Uterus (tissue), 3 donors: ENCODE measurements at regions not wholly inside any gene's neighbourhood (a gene's known extent, or its start where the extent isn't known, plus 50 kb on each side); places are given as distances from the start of the nearest gene placed in this dataset.

Experiments
- DNase-seq, 2 donors: peaks; one replicate each; pipeline ENCODE4 v3.0.0-alpha.2; 2019 to 2020
- H3K27ac ChIP-seq, 2 donors: fragments of 200-600 bp; sonication (generic); 1 replicate in 1 of 2; 2 replicates in 1 of 2; pipeline ENCODE4 v1.5.1; 2016 to 2018
- H3K27me3 ChIP-seq, 2 donors: fragments of 200-600 bp; sonication (generic); one replicate each; pipeline ENCODE4 v1.5.1; 2018 to 2019; ENCODE audit warnings: control low read depth in 1 of 2
- H3K36me3 ChIP-seq, 2 donors: fragments of 200-600 bp; sonication (generic); one replicate each; pipeline ENCODE4 v1.5.1; 2019; ENCODE audit warnings: control low read depth in 1 of 2
- H3K4me1 ChIP-seq, 2 donors: fragments of 200-600 bp; sonication (generic); one replicate each; pipeline ENCODE4 v1.5.1; 2018 to 2019; ENCODE audit warnings: control low read depth in 1 of 2
- H3K4me3 ChIP-seq, 2 donors: fragments of 200-600 bp; sonication (generic); 1 replicate in 1 of 2; 2 replicates in 1 of 2; pipeline ENCODE4 v1.5.1; 2018 to 2019; ENCODE audit warnings: mild to moderate bottlenecking in 1 of 2
- H3K9me3 ChIP-seq, 2 donors: fragments of 200-600 bp; sonication (generic); one replicate each; pipeline ENCODE4 v1.5.1; 2019; ENCODE audit warnings: control low read depth in 1 of 2
- POLR2A ChIP-seq, 2 donors: fragments of 450-650 bp; IDR thresholded peaks; one replicate each; pipeline ENCODE4 v1.6.1; 2016; ENCODE audit warnings: antibody characterized with exemption in 2 of 2, mild to moderate bottlenecking in 1 of 2, moderate library complexity in 1 of 2
- intact Hi-C: fragments of 100-400 bp; cut with DNase I; formaldehyde crosslinking; loops from one replicate; pipeline ENCODE4 v1.15.1; 2023; ENCODE audit warnings: low total_unique reads
- TF ChIP-seq, protein P1 (sequence below), 4 experiments: fragments of 200-600 bp in 2 of 4; fragments of 450-650 bp in 2 of 4; sonication (generic) in 2 of 4; IDR thresholded peaks; one replicate each; pipeline ENCODE4 v1.5.1; 2016 to 2019; ENCODE audit warnings: antibody characterized with exemption in 4 of 4, mild to moderate bottlenecking in 2 of 4, moderate library complexity in 1 of 4
- donor health status: DM: yes; HTN: yes; CAD: no.

- H3K36me3 ChIP-seq: no peaks in the 10 kb centered on the region
Observed at GRCh38 chr2:239559417-239560261, 158.8 kb upstream of the HDAC4 start.

GRCh38 chr2:239558661-239559060 lies 157.8 kb upstream of the HDAC4 start:
- no peaks in the 10 kb centered on the region for H3K36me3 ChIP-seq
- H3K27me3 ChIP-seq: no peaks in the 10 kb centered on the region
- no peaks in the 10 kb centered on the region for H3K4me1 ChIP-seq
- no peak overlapping the region for H3K27ac ChIP-seq
- no peak overlapping the region for H3K4me3 ChIP-seq
- no peaks in the 10 kb centered on the region for H3K9me3 ChIP-seq
- intact Hi-C loops: no loop called here
- no peak for TF ChIP-seq POLR2A (IDR thresholded peaks at IDR 0.05)
- TF ChIP-seq, protein P1, sequence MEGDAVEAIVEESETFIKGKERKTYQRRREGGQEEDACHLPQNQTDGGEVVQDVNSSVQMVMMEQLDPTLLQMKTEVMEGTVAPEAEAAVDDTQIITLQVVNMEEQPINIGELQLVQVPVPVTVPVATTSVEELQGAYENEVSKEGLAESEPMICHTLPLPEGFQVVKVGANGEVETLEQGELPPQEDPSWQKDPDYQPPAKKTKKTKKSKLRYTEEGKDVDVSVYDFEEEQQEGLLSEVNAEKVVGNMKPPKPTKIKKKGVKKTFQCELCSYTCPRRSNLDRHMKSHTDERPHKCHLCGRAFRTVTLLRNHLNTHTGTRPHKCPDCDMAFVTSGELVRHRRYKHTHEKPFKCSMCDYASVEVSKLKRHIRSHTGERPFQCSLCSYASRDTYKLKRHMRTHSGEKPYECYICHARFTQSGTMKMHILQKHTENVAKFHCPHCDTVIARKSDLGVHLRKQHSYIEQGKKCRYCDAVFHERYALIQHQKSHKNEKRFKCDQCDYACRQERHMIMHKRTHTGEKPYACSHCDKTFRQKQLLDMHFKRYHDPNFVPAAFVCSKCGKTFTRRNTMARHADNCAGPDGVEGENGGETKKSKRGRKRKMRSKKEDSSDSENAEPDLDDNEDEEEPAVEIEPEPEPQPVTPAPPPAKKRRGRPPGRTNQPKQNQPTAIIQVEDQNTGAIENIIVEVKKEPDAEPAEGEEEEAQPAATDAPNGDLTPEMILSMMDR (IDR thresholded peaks at IDR 0.05): no peak
- DNase-seq: no peak

More at GRCh38 chr2:239559417-239560261, 158.8 kb upstream of the HDAC4 start:
- Histone ChIP-seq H3K4me1 (no peaks in the 10 kb centered on the region), H3K27ac (no peak overlapping the region), H3K4me3 (no peak overlapping the region), H3K27me3 (no peaks in the 10 kb centered on the region), H3K9me3 (no peaks in the 10 kb centered on the region)
- no peak for TF ChIP-seq POLR2A (IDR thresholded peaks at IDR 0.05)
- TF ChIP-seq, protein P1 (IDR thresholded peaks at IDR 0.05): no peak
- DNase-seq: no peak
- intact Hi-C loops: no loop called here

DNA sequence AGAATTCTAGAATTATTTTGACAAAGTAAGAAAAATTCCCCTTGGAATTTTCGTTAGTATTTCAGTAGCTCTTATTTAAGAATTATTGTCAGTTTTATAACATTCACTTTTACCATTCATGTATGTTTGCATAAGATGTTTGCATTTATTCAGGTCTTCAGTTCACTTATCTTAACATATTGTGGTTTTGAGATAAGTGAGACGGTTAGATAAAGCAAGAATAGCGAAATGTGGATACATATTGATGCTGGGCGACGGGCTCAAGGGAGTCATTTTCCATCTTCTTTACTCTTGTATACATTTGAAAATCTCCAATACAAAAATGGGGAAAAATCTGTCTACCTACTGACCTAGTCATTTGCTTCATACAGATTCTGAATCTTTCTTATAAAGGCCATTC lies 156.7 kb upstream of the HDAC4 start:
- H3K9me3 ChIP-seq: no peaks in the 10 kb centered on the region
- no peak for TF ChIP-seq POLR2A (IDR thresholded peaks at IDR 0.05)
- TF ChIP-seq, protein P1 (IDR thresholded peaks at IDR 0.05): no peak
- H3K4me1 ChIP-seq: no peaks in the 10 kb centered on the region
- H3K27ac ChIP-seq: no peak overlapping the region
- H3K27me3 ChIP-seq: no peaks in the 10 kb centered on the region
- no peak overlapping the region for H3K4me3 ChIP-seq
- intact Hi-C loops: no loop called here
- no peak for DNase-seq
- H3K36me3 ChIP-seq: no peaks in the 10 kb centered on the region

DNA sequence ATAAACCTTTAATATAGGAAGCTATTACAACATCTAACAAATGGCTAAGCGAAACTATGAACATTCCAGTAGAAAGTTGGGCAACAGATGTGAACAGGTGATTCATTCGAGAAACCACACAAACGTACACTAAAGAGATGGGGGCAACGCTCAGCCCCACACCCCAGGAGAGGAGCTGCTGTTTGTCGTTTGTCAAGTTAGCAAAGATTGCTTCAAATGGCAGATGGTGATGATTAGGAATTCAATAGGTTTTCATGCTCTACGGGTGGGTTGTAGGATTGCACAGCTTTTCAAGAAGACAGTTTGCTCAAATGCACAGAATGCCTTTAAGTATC lies 154.7 kb upstream of the HDAC4 start:
- Histone ChIP-seq H3K9me3 (no peaks in the 10 kb centered on the region), H3K27ac (no peak overlapping the region), H3K4me3 (no peak overlapping the region), H3K4me1 (no peaks in the 10 kb centered on the region), H3K36me3 (no peaks in the 10 kb centered on the region), H3K27me3 (no peaks in the 10 kb centered on the region)
- no peak for TF ChIP-seq POLR2A (IDR thresholded peaks at IDR 0.05)
- TF ChIP-seq, protein P1 (IDR thresholded peaks at IDR 0.05): no peak
- intact Hi-C loops: no loop called here
- no peak for DNase-seq

DNA sequence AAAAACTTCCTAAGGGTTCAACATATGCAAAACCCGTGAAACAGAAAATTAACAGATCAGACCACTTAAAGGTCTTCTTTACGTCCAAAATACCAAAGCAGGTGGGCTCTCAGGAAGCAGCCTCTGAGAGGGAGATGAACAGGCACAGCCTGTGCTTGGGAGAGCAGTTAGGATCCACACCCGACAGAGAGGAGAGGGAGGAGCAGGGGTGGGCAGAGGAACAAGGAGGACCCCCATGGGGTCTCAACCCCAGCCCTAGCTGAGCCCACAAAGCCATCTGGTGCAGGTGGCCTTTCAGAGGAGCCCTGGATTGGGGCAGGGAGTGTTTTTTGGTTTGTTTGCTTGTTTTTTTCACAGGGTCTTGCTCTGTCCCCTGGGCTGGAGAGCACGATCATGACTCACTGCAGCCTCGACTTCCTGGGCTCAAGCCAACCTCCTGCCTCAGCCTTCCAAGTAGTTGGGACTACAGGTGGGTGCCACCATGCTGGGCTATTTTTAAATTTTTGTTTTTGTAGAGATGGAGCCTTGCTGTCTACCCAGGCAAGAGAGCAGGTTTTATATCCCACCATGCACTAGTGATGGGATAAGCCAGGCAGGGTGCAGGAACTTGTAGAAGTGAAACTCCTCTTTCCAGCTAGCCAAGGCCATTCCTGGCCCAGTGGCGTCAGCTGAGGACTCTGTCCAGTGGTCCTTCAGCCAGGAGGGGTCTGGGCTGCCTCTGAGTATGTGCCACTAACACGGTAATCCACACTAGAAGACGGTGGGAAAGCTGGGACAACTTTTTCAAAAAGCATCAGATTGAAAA lies 154.1 kb upstream of the HDAC4 start:
- DNase-seq: no peak
- Histone ChIP-seq H3K27ac (no peak overlapping the region), H3K4me1 (no peaks in the 10 kb centered on the region), H3K36me3 (no peaks in the 10 kb centered on the region), H3K4me3 (no peak overlapping the region), H3K9me3 (no peaks in the 10 kb centered on the region), H3K27me3 (no peaks in the 10 kb centered on the region)
- TF ChIP-seq, protein P1 (IDR thresholded peaks at IDR 0.05): no peak
- no peak for TF ChIP-seq POLR2A (IDR thresholded peaks at IDR 0.05)
- intact Hi-C loops: no loop called here
